SK-N-SH (cell line): ENCODE measurements at regions not wholly inside any gene's neighbourhood (a gene's known extent, or its start where the extent isn't known, plus 50 kb on each side); places are given as distances from the start of the nearest gene placed in this dataset.

Experiments
- EP300 ChIP-seq, 2 experiments: IDR thresholded peaks; 2 replicates each; pipeline versions ENCODE4 v1.4.0 to v1.6.1; 2012; ENCODE audit warnings: borderline replicate concordance in 1 of 2, low read depth in 1 of 2, low read length in 1 of 2
- FOXM1 ChIP-seq: IDR thresholded peaks from 2 replicates; pipeline ENCODE4 v1.4.0; 2012; ENCODE audit warnings: low read depth, mild to moderate bottlenecking
- GABPA ChIP-seq: IDR thresholded peaks from 2 replicates; pipeline ENCODE4 v1.4.0; 2012; ENCODE audit warnings: low read depth, mild to moderate bottlenecking
- JUND ChIP-seq: IDR thresholded peaks from 2 replicates; pipeline ENCODE4 v1.4.0; 2012
- POLR2AphosphoS5 ChIP-seq: IDR thresholded peaks from 2 replicates; pipeline ENCODE4 v1.6.1; 2012; ENCODE audit warnings: low read depth, low read length
- RAD21 ChIP-seq: IDR thresholded peaks from 2 replicates; pipeline ENCODE4 v1.6.1; 2012; ENCODE audit warnings: mild to moderate bottlenecking, low read length
- RXRA ChIP-seq: IDR thresholded peaks from 2 replicates; pipeline ENCODE4 v1.4.0; 2012; ENCODE audit warnings: low read depth, mild to moderate bottlenecking, borderline replicate concordance
- SIN3A ChIP-seq: IDR thresholded peaks from 2 replicates; pipeline ENCODE4 v1.6.1; 2012; ENCODE audit warnings: low read depth, mild to moderate bottlenecking, low read length, moderate library complexity, borderline replicate concordance
- TAF1 ChIP-seq: IDR thresholded peaks from 2 replicates; pipeline ENCODE4 v1.6.1; 2012; ENCODE audit warnings: low read depth, mild to moderate bottlenecking, low read length, moderate library complexity, borderline replicate concordance
- TCF12 ChIP-seq: IDR thresholded peaks from 2 replicates; pipeline ENCODE4 v1.4.0; 2012
- TF ChIP-seq, protein P1 (sequence below): fragments of 200-600 bp; sonication (generic); IDR thresholded peaks from 2 replicates; pipeline ENCODE4 v1.6.1; 2017; ENCODE audit warnings: antibody characterized with exemption, mild to moderate bottlenecking, moderate library complexity
- TF ChIP-seq, protein P2 (sequence below): fragments of 150-350 bp; IDR thresholded peaks from 2 replicates; pipeline ENCODE4 v1.6.1; 2017; ENCODE audit warnings: antibody characterized with exemption, low read length, low read depth, borderline replicate concordance
- TF ChIP-seq, protein P3 (sequence below): IDR thresholded peaks from 2 replicates; pipeline ENCODE4; 2012
- TF ChIP-seq, protein P4 (sequence below): IDR thresholded peaks from 2 replicates; pipeline ENCODE4 v1.4.0; 2012; ENCODE audit warnings: low read depth, borderline replicate concordance

DNA sequence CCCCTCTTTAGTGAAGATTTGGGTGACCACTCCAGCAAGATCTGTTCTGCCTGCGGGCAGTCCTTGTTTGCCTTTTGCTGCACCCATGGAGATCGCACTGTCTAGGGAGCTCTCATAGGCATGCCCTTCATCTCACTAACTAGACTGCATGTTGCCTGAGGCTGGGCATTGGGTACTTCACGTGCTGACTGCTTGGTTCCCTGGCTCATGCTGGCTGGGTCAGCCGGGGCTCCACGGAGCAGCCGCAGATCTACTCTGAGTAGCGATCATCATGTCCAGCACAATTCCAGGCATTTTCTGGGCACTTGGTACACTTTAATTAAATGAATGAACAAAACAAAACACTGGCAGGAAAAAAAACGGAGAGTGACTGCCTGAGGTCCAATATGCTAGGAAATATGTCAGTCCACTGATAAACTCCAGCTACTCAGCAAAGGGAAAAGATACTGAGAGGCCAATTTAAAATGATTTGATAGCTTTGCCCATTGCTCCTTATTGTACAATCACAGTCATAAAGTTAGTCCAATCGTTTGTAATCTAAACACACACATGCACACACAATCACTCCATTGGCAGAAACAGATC lies 220.3 kb downstream of the C1D start:
- no peak for TF ChIP-seq RXRA
- TF ChIP-seq, protein P1, sequence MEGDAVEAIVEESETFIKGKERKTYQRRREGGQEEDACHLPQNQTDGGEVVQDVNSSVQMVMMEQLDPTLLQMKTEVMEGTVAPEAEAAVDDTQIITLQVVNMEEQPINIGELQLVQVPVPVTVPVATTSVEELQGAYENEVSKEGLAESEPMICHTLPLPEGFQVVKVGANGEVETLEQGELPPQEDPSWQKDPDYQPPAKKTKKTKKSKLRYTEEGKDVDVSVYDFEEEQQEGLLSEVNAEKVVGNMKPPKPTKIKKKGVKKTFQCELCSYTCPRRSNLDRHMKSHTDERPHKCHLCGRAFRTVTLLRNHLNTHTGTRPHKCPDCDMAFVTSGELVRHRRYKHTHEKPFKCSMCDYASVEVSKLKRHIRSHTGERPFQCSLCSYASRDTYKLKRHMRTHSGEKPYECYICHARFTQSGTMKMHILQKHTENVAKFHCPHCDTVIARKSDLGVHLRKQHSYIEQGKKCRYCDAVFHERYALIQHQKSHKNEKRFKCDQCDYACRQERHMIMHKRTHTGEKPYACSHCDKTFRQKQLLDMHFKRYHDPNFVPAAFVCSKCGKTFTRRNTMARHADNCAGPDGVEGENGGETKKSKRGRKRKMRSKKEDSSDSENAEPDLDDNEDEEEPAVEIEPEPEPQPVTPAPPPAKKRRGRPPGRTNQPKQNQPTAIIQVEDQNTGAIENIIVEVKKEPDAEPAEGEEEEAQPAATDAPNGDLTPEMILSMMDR: no peak
- peak in 1 of 2 experiments; percentile 89; a peak in 2 of 4 replicates for TF ChIP-seq EP300 (IDR thresholded peaks at IDR 0.05; ENCODE audit: borderline replicate concordance in 1 of 2, low read depth in 1 of 2, low read length in 1 of 2)
- no peak for TF ChIP-seq TCF12
- TF ChIP-seq, protein P2, sequence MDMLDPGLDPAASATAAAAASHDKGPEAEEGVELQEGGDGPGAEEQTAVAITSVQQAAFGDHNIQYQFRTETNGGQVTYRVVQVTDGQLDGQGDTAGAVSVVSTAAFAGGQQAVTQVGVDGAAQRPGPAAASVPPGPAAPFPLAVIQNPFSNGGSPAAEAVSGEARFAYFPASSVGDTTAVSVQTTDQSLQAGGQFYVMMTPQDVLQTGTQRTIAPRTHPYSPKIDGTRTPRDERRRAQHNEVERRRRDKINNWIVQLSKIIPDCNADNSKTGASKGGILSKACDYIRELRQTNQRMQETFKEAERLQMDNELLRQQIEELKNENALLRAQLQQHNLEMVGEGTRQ: no peak
- no peak for TF ChIP-seq FOXM1
- TF ChIP-seq TAF1: no peak
- TF ChIP-seq JUND: no peak
- no peak for TF ChIP-seq POLR2AphosphoS5
- TF ChIP-seq, protein P3, sequence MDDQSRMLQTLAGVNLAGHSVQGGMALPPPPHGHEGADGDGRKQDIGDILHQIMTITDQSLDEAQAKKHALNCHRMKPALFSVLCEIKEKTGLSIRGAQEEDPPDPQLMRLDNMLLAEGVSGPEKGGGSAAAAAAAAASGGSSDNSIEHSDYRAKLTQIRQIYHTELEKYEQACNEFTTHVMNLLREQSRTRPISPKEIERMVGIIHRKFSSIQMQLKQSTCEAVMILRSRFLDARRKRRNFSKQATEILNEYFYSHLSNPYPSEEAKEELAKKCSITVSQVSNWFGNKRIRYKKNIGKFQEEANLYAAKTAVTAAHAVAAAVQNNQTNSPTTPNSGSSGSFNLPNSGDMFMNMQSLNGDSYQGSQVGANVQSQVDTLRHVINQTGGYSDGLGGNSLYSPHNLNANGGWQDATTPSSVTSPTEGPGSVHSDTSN: no peak
- TF ChIP-seq, protein P4, sequence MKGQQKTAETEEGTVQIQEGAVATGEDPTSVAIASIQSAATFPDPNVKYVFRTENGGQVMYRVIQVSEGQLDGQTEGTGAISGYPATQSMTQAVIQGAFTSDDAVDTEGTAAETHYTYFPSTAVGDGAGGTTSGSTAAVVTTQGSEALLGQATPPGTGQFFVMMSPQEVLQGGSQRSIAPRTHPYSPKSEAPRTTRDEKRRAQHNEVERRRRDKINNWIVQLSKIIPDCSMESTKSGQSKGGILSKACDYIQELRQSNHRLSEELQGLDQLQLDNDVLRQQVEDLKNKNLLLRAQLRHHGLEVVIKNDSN: no peak
- no peak for TF ChIP-seq GABPA
- 0 out of 2 replicates have a peak, but pooled peaks have one; percentile 15 for TF ChIP-seq RAD21
- TF ChIP-seq SIN3A: no peak
